GM12801 (cell line): ENCODE measurements at regions not wholly inside any gene's neighbourhood (a gene's known extent, or its start where the extent isn't known, plus 50 kb on each side); places are given as distances from the start of the nearest gene placed in this dataset.

Source experiments
- TF ChIP-seq, protein P1 (sequence below): IDR thresholded peaks from one replicate; pipeline ENCODE4 v1.5.1; 2011; ENCODE audit warnings: control low read depth; ENCODE audit not compliant: insufficient read length; ENCODE audit errors: extremely low read depth

DNA sequence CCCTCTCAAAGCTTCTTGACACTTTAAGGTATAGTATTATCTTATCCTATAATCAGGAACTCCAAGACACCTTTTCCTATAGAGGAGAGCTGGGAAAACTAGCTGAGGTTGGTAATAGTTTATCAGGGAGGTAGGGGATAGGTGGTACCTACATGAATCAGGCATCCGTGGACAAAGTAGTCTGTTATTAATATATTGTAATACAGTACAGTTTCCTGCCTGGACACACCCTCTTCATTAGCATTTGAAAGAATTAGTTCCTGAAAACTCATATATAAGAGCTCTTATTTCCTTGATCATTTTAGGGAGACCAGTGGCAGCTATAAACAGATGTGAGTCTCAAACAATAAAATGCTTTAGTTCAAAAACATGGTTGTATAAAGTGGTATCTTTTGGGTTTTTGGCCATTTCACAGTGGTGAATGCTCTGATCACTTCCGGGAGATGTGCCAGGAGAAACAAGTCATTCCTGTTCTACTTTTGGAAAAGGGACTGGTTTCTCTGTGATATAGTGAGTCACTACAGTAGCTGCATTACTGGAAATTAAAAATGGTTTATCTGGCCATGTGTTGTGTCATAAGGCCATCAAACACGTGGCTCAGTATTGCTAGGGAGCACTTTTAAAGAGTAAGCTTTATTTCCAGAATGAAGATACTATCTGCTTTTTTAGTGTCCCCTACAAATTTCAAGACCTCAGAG, 98.1 kb downstream of the KLRB1 start:
- TF ChIP-seq, protein P1, sequence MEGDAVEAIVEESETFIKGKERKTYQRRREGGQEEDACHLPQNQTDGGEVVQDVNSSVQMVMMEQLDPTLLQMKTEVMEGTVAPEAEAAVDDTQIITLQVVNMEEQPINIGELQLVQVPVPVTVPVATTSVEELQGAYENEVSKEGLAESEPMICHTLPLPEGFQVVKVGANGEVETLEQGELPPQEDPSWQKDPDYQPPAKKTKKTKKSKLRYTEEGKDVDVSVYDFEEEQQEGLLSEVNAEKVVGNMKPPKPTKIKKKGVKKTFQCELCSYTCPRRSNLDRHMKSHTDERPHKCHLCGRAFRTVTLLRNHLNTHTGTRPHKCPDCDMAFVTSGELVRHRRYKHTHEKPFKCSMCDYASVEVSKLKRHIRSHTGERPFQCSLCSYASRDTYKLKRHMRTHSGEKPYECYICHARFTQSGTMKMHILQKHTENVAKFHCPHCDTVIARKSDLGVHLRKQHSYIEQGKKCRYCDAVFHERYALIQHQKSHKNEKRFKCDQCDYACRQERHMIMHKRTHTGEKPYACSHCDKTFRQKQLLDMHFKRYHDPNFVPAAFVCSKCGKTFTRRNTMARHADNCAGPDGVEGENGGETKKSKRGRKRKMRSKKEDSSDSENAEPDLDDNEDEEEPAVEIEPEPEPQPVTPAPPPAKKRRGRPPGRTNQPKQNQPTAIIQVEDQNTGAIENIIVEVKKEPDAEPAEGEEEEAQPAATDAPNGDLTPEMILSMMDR, result no peak

DNA sequence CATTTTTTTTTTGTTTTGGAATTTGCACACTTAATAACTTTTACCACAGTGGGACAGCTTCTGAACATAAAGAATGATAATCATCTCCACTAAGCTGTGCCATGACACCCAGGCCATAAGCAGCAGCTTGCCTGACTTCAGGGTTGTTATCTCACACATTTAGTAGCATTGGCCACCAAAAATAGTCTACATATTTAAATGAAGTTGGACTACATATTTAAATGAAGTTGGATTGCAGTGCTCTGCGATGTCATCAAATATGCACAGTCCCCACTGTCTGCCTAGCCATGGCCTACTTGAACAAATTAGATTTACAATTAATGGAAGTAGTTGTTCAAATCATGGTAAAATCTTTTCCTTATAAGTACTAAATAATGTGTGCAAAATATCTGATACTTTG, 101.0 kb downstream of the KLRB1 start:
- TF ChIP-seq, protein P1, result no peak

DNA sequence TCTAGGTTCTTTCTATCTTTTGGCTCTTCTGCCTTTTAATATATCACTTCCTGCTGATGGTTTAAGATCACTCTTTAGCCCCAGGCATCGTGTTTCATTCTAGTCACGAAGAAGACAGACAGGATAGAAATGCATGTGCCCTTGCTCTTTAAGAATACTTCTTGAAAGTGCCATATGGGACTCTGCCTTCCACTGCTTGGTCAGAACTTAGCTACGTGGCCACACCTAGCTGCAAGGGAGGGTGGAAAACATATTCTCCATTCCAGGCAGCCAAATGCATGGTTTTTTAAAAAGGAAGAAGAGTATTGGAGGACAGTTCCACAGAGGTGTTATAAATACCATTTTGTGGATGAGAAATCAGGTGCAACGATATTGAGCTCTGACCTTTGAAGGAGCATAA, 143.3 kb downstream of the KLRB1 start:
- TF ChIP-seq, protein P1, result no peak

DNA sequence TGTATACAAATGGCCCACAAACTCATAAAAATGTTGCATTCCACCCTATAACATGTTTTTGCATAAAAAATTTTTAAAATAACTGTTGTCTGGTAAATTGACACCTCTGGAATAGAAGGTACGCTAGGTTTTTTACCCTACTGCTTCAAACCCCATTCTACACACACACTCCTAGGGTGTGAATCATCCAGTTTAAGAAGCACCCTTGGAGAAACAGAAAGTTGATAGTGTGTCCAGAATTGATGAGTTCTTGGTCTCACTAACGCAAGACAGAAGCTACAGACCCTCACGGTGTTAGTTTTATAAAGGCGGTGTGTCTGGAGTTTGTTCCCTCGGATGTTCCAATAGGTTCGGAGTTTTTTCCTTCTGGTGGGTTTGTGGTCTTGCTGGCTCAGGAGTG, 158.5 kb downstream of the KLRB1 start:
- TF ChIP-seq, protein P1, result no peak

DNA sequence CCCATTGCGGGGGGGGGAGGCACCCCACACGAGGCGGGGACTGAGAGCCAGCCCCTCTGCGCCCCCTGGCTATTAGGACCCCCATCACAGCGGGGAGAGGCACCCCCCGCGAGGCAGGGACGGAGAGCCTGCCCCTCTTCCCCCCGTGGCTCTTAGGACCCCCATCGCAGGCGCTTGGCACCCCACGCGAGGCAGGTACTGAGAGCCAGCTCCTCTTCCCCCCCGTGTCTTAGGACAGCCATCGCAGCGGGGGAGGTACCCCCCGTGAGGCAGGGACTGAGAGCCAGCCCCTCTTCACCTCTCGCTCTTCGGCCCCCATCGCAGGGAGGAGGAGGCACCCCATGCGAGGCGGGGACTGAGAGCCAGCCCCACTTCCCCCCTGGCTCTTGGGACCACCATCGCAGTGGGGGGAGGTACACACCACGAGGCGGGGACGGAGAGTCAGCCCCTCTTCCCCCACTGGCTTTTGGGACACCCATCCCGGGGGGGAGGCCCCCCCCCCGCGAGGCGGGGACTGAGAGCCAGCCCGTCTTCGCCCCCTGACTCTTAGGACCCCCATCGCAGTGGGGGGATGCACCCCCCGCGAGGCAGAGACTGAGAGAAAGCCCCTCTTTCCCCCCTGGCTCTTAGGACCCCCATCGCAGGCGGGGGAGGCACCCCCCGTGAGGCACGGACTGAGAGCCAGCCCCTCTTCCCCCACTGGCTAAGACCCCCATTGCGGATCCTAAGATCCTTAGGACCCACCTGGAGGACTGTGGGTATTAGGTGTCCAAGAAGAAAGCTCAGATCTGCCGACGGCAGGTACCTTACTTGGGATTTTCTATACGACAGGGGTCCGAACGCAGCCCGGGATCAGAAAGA, 198.6 kb upstream of the PZP start:
- TF ChIP-seq, protein P1, result no peak

DNA sequence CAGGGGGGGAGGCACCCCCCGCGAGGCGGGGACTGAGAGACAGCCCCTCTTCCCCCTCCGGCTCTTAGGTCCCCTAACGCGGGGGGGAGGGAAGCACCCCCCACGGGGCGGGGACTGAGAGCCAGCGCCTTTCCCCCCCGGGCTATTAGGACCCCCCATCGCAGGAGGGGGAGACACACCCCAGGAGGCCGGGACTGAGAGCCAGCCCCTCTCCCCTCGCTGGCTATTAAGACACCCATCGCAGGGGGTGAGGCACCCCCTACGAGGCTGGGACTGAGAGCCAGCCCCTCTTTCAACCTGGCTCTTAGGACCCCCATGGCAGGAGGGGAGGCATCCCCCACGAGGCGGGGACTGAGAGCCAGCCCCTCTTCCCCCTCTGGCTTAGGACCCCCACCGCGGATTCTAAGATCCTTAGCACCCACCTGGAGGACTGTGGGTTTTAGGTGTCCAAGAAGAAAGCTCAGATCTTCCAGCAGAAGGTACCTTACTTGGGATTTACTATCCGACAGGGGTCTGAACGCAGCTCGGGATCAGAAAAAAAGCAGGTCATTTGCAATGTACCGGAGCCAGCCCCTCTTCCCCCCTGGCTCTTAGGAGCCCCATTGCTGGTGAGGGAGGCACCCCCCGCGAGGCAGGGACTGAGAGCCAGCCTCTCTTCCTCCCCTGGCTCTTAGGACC, 197.8 kb upstream of the PZP start:
- TF ChIP-seq, protein P1, result no peak
